Karpas-422 (cell line): ENCODE measurements at regions not wholly inside any gene's neighbourhood (a gene's known extent, or its start where the extent isn't known, plus 50 kb on each side); places are given as distances from the start of the nearest gene placed in this dataset.

Source experiments
- DNase-seq: peaks from one replicate; pipeline ENCODE4 v3.0.0-alpha.2; 2015
- H2AFZ ChIP-seq: fragments of 200-600 bp; sonication (generic); 2 replicates; pipeline ENCODE4 v1.6.1; 2014; ENCODE audit warnings: antibody characterized with exemption, low read length, mixed read lengths
- H3K27ac ChIP-seq: fragments of 200-600 bp; sonication (generic); 2 replicates; pipeline ENCODE4 v1.5.1; 2014; ENCODE audit warnings: mild to moderate bottlenecking, low read length, moderate library complexity
- H3K27me3 ChIP-seq: fragments of 200-600 bp; sonication (generic); 2 replicates; pipeline ENCODE4 v1.6.1; 2014; ENCODE audit warnings: low read length, mixed read lengths
- H3K36me3 ChIP-seq: fragments of 200-600 bp; sonication (generic); 2 replicates; pipeline ENCODE4 v1.6.1; 2014; ENCODE audit warnings: low read length, mixed read lengths; ENCODE audit not compliant: insufficient read depth
- H3K4me1 ChIP-seq: fragments of 200-600 bp; sonication (generic); 2 replicates; pipeline ENCODE4 v1.6.1; 2014; ENCODE audit warnings: mild to moderate bottlenecking, low read length, mixed read lengths
- H3K4me2 ChIP-seq: fragments of 200-600 bp; sonication (generic); 2 replicates; pipeline ENCODE4 v1.6.1; 2014; ENCODE audit warnings: low read length, low read depth, mild to moderate bottlenecking; ENCODE audit not compliant: poor library complexity, severe bottlenecking
- H3K4me3 ChIP-seq: fragments of 200-600 bp; sonication (generic); 2 replicates; pipeline ENCODE4 v1.5.1; 2014; ENCODE audit warnings: mild to moderate bottlenecking, antibody characterized with exemption, low read length, mixed read lengths
- H3K79me2 ChIP-seq: fragments of 200-600 bp; sonication (generic); 2 replicates; pipeline ENCODE4 v1.6.1; 2014; ENCODE audit warnings: mild to moderate bottlenecking, low read length, mixed read lengths
- H3K9ac ChIP-seq: fragments of 200-600 bp; sonication (generic); 2 replicates; pipeline ENCODE4 v1.6.0; 2014; ENCODE audit warnings: low read length
- H3K9me2 ChIP-seq: fragments of 200-600 bp; sonication (generic), shearing (Covaris generic); replicated peaks from 2 replicates; pipeline ENCODE4 v1.6.0; 2014; ENCODE audit warnings: mild to moderate bottlenecking, low read length, moderate library complexity; ENCODE audit not compliant: insufficient read depth
- H3K9me3 ChIP-seq: fragments of 300-700, 200-600 bp; sonication (generic); 2 replicates; pipeline ENCODE4 v1.6.1; 2014; ENCODE audit warnings: low read length, mixed read lengths
- H4K20me1 ChIP-seq: fragments of 200-600 bp; sonication (generic); 2 replicates; pipeline ENCODE4 v1.6.1; 2014; ENCODE audit warnings: mild to moderate bottlenecking, antibody characterized with exemption, low read length, low read depth; ENCODE audit not compliant: insufficient read depth

DNA sequence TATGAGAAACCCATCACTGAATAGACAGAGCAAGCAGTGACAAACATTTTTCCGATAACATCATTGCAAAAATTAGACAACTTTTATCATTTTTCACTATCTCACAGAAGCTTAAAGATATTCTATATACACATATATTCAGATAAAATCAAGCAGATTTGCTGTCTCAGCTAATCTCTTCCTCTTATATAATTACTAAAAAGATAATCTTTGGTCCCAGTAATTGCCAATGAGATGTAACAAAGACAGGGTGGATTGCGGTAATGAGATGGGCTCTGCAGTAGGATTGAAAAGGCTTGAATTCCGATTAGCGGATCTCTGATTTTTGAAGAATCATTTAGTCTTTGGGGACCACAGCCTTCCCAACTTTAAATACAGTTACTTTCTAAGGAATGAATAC lies 63.5 kb downstream of the SYT4 start:
- no peak overlapping the region for H3K4me2 ChIP-seq
- H3K36me3 ChIP-seq, result no peaks in the 10 kb centered on the region
- no peaks in the 10 kb centered on the region for H3K4me1 ChIP-seq
- no peaks in the 10 kb centered on the region for H4K20me1 ChIP-seq
- H2AFZ ChIP-seq, result no peak overlapping the region
- H3K9ac ChIP-seq, result no peak overlapping the region
- no peak for DNase-seq
- no peak overlapping the region for H3K4me3 ChIP-seq
- peaks cover 5% of the 10 kb centered on the region for H3K9me3 ChIP-seq
- H3K27me3 ChIP-seq, result no peaks in the 10 kb centered on the region
- H3K79me2 ChIP-seq, result no peaks in the 10 kb centered on the region
- H3K27ac ChIP-seq, result no peak overlapping the region
- no peaks in the 10 kb centered on the region for H3K9me2 ChIP-seq

- Histone ChIP-seq H3K27me3 (no peaks in the 10 kb centered on the region), H3K4me3 (no peak overlapping the region), H3K9ac (no peak overlapping the region), H3K4me2 (no peak overlapping the region), H3K4me1 (no peaks in the 10 kb centered on the region), H3K36me3 (no peaks in the 10 kb centered on the region), H3K27ac (no peak overlapping the region), H3K9me2 (no peaks in the 10 kb centered on the region), H4K20me1 (no peaks in the 10 kb centered on the region), H3K9me3 (peaks cover 8% of the 10 kb centered on the region), H2AFZ (no peak overlapping the region), H3K79me2 (no peaks in the 10 kb centered on the region)
- no peak for DNase-seq
Measured at GRCh38 chr18:43211059-43211458, 66.2 kb downstream of the SYT4 start.

DNA sequence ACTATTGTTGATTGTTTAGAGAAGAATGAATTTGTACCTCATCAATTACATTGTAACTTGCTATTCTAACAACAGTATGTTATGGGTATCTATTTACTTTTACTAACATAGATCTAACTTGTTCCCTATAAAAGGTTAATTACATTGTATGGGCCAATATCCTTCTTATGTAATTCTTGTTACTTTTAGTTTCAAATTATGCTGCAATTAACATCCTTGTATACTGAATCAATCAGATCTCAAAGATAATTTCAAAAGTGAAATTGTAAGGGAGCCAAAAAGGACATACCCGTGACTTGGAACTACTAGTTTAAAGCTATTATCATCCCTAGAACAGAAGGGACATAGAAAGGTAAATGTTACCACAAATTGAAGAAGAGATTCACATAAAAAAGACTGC lies 79.9 kb upstream of the RIT2 start:
- Histone ChIP-seq H3K27me3 (no peaks in the 10 kb centered on the region), H3K79me2 (no peaks in the 10 kb centered on the region), H3K9me3 (peaks cover 8% of the 10 kb centered on the region; the same call in 1 of the 2 replicates)

GRCh38 chr18:43193336-43193735 lies 77.9 kb upstream of the RIT2 start:
- no peaks in the 10 kb centered on the region for H3K9me2 ChIP-seq
- no peaks in the 10 kb centered on the region for H3K36me3 ChIP-seq
- H3K4me2 ChIP-seq, result no peak overlapping the region
- H3K9ac ChIP-seq, result no peak overlapping the region
- H3K9me3 ChIP-seq, result peaks cover 5% of the 10 kb centered on the region; the same call in 1 of the 2 replicates
- no peaks in the 10 kb centered on the region for H4K20me1 ChIP-seq
- H3K79me2 ChIP-seq, result no peaks in the 10 kb centered on the region
- DNase-seq, result no peak
- H3K4me1 ChIP-seq, result no peaks in the 10 kb centered on the region
- H2AFZ ChIP-seq, result no peak overlapping the region
- H3K27ac ChIP-seq, result no peak overlapping the region
- no peaks in the 10 kb centered on the region for H3K27me3 ChIP-seq
- no peak overlapping the region for H3K4me3 ChIP-seq

More for the DNA sequence above, 79.9 kb upstream of the RIT2 start:
- Histone ChIP-seq H2AFZ (no peak overlapping the region), H3K4me1 (no peaks in the 10 kb centered on the region), H3K4me2 (no peak overlapping the region), H3K27ac (no peak overlapping the region), H3K9ac (no peak overlapping the region), H3K9me2 (no peaks in the 10 kb centered on the region), H4K20me1 (no peaks in the 10 kb centered on the region), H3K36me3 (no peaks in the 10 kb centered on the region), H3K4me3 (no peak overlapping the region)
- DNase-seq, result no peak

GRCh38 chr18:43192408-43192807 lies 76.9 kb upstream of the RIT2 start:
- no peak for DNase-seq
- Histone ChIP-seq H3K9ac (no peak overlapping the region), H3K27ac (no peak overlapping the region), H4K20me1 (no peaks in the 10 kb centered on the region), H3K79me2 (no peaks in the 10 kb centered on the region), H3K4me3 (no peak overlapping the region), H3K27me3 (no peaks in the 10 kb centered on the region), H3K4me1 (no peaks in the 10 kb centered on the region), H3K9me2 (no peaks in the 10 kb centered on the region), H3K36me3 (no peaks in the 10 kb centered on the region), H3K9me3 (no peaks in the 10 kb centered on the region), H3K4me2 (no peak overlapping the region), H2AFZ (no peak overlapping the region)

DNA sequence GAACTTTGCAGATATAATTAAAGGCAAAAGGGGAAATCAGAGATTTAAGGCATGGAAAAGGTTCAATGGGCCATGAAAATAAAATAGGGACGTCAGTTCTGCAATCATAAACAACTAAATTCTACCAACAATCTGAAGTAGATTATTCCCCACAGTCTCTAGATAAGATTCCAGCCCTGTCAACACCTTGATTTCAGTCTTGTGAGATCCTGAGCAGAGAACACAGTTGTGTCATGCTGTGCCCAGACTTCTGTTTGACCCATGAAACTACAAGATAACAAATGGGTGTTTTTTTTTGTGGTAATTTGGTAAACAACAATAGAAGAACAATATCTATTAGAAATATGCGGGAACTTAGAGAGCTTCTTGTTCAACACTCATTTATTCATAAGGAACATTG lies 66.2 kb upstream of the RIT2 start:
- DNase-seq, result no peak
- Histone ChIP-seq H3K9me2 (no peaks in the 10 kb centered on the region), H3K79me2 (no peaks in the 10 kb centered on the region), H4K20me1 (no peaks in the 10 kb centered on the region), H2AFZ (no peak overlapping the region), H3K9me3 (peaks cover 17% of the 10 kb centered on the region), H3K27me3 (no peaks in the 10 kb centered on the region), H3K9ac (no peak overlapping the region), H3K4me3 (no peak overlapping the region), H3K4me2 (no peak overlapping the region), H3K36me3 (no peaks in the 10 kb centered on the region), H3K4me1 (no peaks in the 10 kb centered on the region), H3K27ac (no peak overlapping the region)

DNA sequence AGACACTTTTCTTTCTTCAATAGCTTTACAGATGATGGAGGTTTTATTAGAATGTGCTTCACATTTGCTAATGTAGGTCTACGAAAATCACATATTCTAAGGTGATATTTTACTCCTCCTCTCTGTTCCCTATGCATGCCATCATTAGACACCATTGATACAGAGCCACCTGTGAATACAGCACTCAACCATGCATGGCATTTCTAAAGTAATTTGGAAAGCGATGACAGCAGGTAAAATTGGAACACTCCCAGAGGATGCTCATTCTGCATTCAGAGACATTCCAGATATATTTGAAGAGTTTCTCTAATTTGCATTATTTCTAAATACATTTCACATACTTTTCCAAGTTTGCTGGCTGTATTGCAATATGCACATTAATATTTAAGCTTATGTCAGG lies 65.3 kb upstream of the RIT2 start:
- H3K9ac ChIP-seq, result no peak overlapping the region
- no peaks in the 10 kb centered on the region for H4K20me1 ChIP-seq
- H3K9me3 ChIP-seq, result peaks cover 17% of the 10 kb centered on the region
- H3K79me2 ChIP-seq, result no peaks in the 10 kb centered on the region
- no peak overlapping the region for H3K4me2 ChIP-seq
- H3K27ac ChIP-seq, result no peak overlapping the region
- H3K27me3 ChIP-seq, result no peaks in the 10 kb centered on the region
- H2AFZ ChIP-seq, result no peak overlapping the region
- no peaks in the 10 kb centered on the region for H3K9me2 ChIP-seq
- no peak overlapping the region for H3K4me3 ChIP-seq
- H3K4me1 ChIP-seq, result no peaks in the 10 kb centered on the region
- no peaks in the 10 kb centered on the region for H3K36me3 ChIP-seq
- no peak for DNase-seq

GRCh38 chr18:43175257-43175656 lies 59.8 kb upstream of the RIT2 start:
- H3K27ac ChIP-seq, result no peak overlapping the region
- peaks cover 16% of the 10 kb centered on the region for H3K9me3 ChIP-seq
- DNase-seq, result no peak
- no peak overlapping the region for H2AFZ ChIP-seq
- no peak overlapping the region for H3K4me2 ChIP-seq
- no peaks in the 10 kb centered on the region for H4K20me1 ChIP-seq
- no peak overlapping the region for H3K9ac ChIP-seq
- H3K4me3 ChIP-seq, result no peak overlapping the region
- H3K27me3 ChIP-seq, result no peaks in the 10 kb centered on the region
- no peaks in the 10 kb centered on the region for H3K9me2 ChIP-seq
- H3K4me1 ChIP-seq, result no peaks in the 10 kb centered on the region
- no peaks in the 10 kb centered on the region for H3K79me2 ChIP-seq
- no peaks in the 10 kb centered on the region for H3K36me3 ChIP-seq

DNA sequence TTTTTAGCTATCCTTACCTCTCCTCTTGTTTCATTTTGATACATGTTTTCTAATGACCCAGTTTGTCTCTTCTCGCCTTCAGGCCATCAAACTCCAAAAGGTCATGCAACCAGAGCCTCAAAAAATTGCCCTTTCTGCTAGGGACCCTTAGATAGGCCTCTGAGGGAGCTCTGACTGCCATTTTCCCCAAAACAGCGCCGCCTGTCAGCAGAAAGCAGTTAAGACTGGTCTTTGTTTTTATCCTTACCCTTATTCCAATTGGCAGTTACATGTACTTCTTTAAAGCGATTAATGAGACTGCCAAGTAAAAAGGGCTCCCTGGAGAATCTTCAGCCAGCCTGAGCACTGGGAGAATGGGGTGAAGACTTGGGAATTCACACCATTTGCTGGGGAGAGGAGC lies 55.1 kb upstream of the RIT2 start:
- Histone ChIP-seq H3K79me2 (no peaks in the 10 kb centered on the region), H4K20me1 (no peaks in the 10 kb centered on the region), H3K4me1 (no peaks in the 10 kb centered on the region)

More for the DNA sequence above, 55.1 kb upstream of the RIT2 start:
- Histone ChIP-seq H3K27ac (no peak overlapping the region), H3K36me3 (no peaks in the 10 kb centered on the region), H2AFZ (no peak overlapping the region), H3K9ac (no peak overlapping the region), H3K4me3 (no peak overlapping the region), H3K4me2 (no peak overlapping the region), H3K27me3 (no peaks in the 10 kb centered on the region), H3K9me2 (no peaks in the 10 kb centered on the region), H3K9me3 (peaks cover 16% of the 10 kb centered on the region)
- peak; percentile 42 for DNase-seq
